SK-N-SH treated with all-trans-retinoic acid at 6 μM for 48 hours (cell line): ENCODE measurements at regions not wholly inside any gene's neighbourhood (a gene's known extent, or its start where the extent isn't known, plus 50 kb on each side); places are given as distances from the start of the nearest gene placed in this dataset.

Experiments
- ATAC-seq: fragments of 200-7000 bp; cut with Tn5 transposase; 3 replicates; pipeline ENCODE4 v1.9.1; 2020; ENCODE audit warnings: mild to moderate bottlenecking, moderate library complexity
- CSDC2 ChIP-seq: fragments of 250-450 bp; sonication (Bioruptor Pico); IDR thresholded peaks from 2 replicates; pipeline ENCODE4 v1.5.0; 2020; ENCODE audit warnings: mild to moderate bottlenecking, moderate library complexity
- CSRNP3 ChIP-seq: fragments of 250-450 bp; sonication (Bioruptor Pico); IDR thresholded peaks from 2 replicates; pipeline ENCODE4 v1.5.1; 2021; ENCODE audit warnings: mild to moderate bottlenecking, moderate library complexity
- GLIS3 ChIP-seq: fragments of 250-450 bp; sonication (Bioruptor Pico); IDR thresholded peaks from 2 replicates; pipeline ENCODE4 v1.5.0; 2020; ENCODE audit warnings: mild to moderate bottlenecking, moderate library complexity
- ISL1 ChIP-seq: fragments of 250-450 bp; sonication (Bioruptor Pico); IDR thresholded peaks from 2 replicates; pipeline ENCODE4 v2.1.2; 2022; ENCODE audit warnings: mild to moderate bottlenecking, moderate library complexity
- POU6F1 ChIP-seq: fragments of 250-450 bp; sonication (Bioruptor Pico); IDR thresholded peaks from 2 replicates; pipeline ENCODE4 v1.8.0; 2021; ENCODE audit warnings: low read depth, mild to moderate bottlenecking, moderate library complexity, borderline replicate concordance
- TOX ChIP-seq: fragments of 250-450 bp; sonication (Bioruptor Pico); IDR thresholded peaks from 2 replicates; pipeline ENCODE4 v1.8.0; 2021; ENCODE audit warnings: mild to moderate bottlenecking, moderate library complexity, borderline replicate concordance
- TSHZ2 ChIP-seq: fragments of 250-450 bp; sonication (Bioruptor Pico); IDR thresholded peaks from 2 replicates; pipeline ENCODE4 v1.5.0; 2020; ENCODE audit warnings: mild to moderate bottlenecking, moderate library complexity
- ZC3H10 ChIP-seq: fragments of 250-450 bp; sonication (Bioruptor Pico); IDR thresholded peaks from 2 replicates; pipeline ENCODE4 v1.5.1; 2021; ENCODE audit warnings: mild to moderate bottlenecking, moderate library complexity
- ZFP30 ChIP-seq: fragments of 450-650 bp; formaldehyde crosslinking; IDR thresholded peaks from 2 replicates; pipeline ENCODE4 v1.5.0; 2022; ENCODE audit warnings: mild to moderate bottlenecking, moderate library complexity
- ZNF565 ChIP-seq: fragments of 450-650 bp; formaldehyde crosslinking; conservative IDR thresholded peaks from 2 replicates; pipeline ENCODE4 v1.5.0; 2020; ENCODE audit warnings: low read depth, mild to moderate bottlenecking, moderate library complexity
- ZNF70 ChIP-seq: fragments of 450-650 bp; formaldehyde crosslinking; IDR thresholded peaks from 2 replicates; pipeline ENCODE4 v1.5.0; 2020; ENCODE audit warnings: mild to moderate bottlenecking, moderate library complexity
- ZNF8 ChIP-seq: fragments of 450-650 bp; formaldehyde crosslinking; IDR thresholded peaks from 2 replicates; pipeline ENCODE4 v1.5.0; 2020; ENCODE audit warnings: mild to moderate bottlenecking, moderate library complexity
- TF ChIP-seq, protein P1 (sequence below): fragments of 250-450 bp; sonication (Bioruptor Pico); IDR thresholded peaks from 2 replicates; pipeline ENCODE4 v1.8.0; 2020; ENCODE audit warnings: mild to moderate bottlenecking, moderate library complexity, borderline replicate concordance
- TF ChIP-seq, protein P2 (sequence below): fragments of 250-450 bp; sonication (Bioruptor Pico); IDR thresholded peaks from 2 replicates; pipeline ENCODE4 v1.5.1; 2020; ENCODE audit warnings: low read depth, mild to moderate bottlenecking, moderate library complexity

DNA sequence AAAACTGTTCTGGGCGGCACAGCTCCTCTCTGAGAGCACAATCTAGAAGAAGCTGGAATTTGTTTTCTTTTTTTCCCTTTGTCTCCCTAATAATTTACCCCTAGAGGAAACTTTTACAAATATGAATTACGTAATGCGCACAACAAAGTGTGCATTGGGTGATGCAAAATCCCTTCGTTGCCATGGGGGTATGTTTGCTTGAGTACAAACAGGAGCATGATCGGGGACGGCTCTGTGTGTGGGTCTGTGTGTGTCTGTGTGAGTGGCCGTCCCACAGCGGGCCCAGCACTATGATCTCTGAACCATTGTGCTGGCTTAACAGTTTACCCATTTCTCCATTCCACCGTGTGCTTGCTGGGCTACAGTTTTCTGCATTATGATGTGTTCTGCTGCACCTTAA lies 278.2 kb downstream of the CDC5L start (continued):
- TF ChIP-seq ZC3H10 (CRISPR knock-in tag), result no peak
- no peak for TF ChIP-seq TOX (CRISPR knock-in tag)
- no peak for TF ChIP-seq ZNF565 (CRISPR knock-in tag)
- TF ChIP-seq, all 23 proteins: peak for 0

- no peak for ATAC-seq
Measured at GRCh38 chr6:44666324-44666723, 278.8 kb downstream of the CDC5L start.

GRCh38 chr6:44667226-44667625 lies 279.7 kb downstream of the CDC5L start:
- TF ChIP-seq, protein P1, sequence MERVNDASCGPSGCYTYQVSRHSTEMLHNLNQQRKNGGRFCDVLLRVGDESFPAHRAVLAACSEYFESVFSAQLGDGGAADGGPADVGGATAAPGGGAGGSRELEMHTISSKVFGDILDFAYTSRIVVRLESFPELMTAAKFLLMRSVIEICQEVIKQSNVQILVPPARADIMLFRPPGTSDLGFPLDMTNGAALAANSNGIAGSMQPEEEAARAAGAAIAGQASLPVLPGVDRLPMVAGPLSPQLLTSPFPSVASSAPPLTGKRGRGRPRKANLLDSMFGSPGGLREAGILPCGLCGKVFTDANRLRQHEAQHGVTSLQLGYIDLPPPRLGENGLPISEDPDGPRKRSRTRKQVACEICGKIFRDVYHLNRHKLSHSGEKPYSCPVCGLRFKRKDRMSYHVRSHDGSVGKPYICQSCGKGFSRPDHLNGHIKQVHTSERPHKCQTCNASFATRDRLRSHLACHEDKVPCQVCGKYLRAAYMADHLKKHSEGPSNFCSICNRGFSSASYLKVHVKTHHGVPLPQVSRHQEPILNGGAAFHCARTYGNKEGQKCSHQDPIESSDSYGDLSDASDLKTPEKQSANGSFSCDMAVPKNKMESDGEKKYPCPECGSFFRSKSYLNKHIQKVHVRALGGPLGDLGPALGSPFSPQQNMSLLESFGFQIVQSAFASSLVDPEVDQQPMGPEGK (CRISPR knock-in tag), result peak; percentile 77; the same call in 1 of the 2 replicates
- TF ChIP-seq ZNF8 (CRISPR knock-in tag) (no peak), TOX (CRISPR knock-in tag) (peak; percentile 42; the same call in 1 of the 2 replicates), ISL1 (CRISPR knock-in tag) (peak; percentile 94), GLIS3 (CRISPR knock-in tag) (0 out of 2 replicates have a peak, but pooled peaks have one; percentile 69), TSHZ2 (CRISPR knock-in tag) (no peak), ZNF565 (CRISPR knock-in tag) (no peak)
- TF ChIP-seq, protein P2, sequence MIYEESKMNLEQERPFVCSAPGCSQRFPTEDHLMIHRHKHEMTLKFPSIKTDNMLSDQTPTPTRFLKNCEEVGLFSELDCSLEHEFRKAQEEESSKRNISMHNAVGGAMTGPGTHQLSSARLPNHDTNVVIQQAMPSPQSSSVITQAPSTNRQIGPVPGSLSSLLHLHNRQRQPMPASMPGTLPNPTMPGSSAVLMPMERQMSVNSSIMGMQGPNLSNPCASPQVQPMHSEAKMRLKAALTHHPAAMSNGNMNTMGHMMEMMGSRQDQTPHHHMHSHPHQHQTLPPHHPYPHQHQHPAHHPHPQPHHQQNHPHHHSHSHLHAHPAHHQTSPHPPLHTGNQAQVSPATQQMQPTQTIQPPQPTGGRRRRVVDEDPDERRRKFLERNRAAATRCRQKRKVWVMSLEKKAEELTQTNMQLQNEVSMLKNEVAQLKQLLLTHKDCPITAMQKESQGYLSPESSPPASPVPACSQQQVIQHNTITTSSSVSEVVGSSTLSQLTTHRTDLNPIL (CRISPR knock-in tag), result peak; percentile 54
- ATAC-seq, result peak; percentile 82

More at GRCh38 chr6:44666324-44666723, 278.8 kb downstream of the CDC5L start:
- TF ChIP-seq ZNF70, result no peak

GRCh38 chr6:44667668-44668390 lies 280.3 kb downstream of the CDC5L start:
- TF ChIP-seq ZFP30 (CRISPR knock-in tag), result no peak
- 0 out of 2 replicates have a peak, but pooled peaks have one; percentile 56 for TF ChIP-seq CSDC2 (CRISPR knock-in tag)
- TF ChIP-seq, all 23 proteins: peak for 1
- peak; percentile 18 for ATAC-seq

DNA sequence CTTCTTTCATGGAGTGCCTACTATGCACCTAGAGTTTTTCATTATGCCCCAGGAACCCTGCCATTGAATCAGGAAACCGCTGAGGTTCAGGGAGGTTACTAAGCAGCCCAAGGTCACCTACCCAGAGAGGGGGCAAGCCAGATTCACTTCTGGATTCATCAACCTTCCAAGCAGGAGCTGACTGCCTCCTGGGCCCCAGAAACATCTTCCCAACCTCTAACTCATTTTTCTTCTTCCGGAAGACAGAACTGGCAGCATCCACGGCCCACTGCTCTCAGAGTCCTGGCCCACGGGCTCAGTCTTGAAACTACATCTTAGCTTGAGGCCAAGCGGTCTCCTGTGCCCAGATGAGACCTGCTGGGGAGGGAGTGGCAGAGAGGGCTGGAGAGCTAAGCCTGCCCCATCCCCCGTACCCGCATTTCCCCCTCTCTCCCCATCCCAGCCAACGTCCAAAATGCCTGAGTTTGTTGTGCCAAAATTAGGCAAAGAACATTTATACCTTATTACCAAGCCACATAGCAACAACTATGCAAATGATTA lies 281.0 kb downstream of the CDC5L start:
- ATAC-seq, result no peak
- TF ChIP-seq CSDC2 (CRISPR knock-in tag) (no peak), CSRNP3 (CRISPR knock-in tag) (no peak), ZNF70 (no peak)

GRCh38 chr6:44668976-44669934 lies 281.7 kb downstream of the CDC5L start:
- no peak for ATAC-seq
- TF ChIP-seq POU6F1 (CRISPR knock-in tag), result no peak
- TF ChIP-seq ZNF565 (CRISPR knock-in tag), result no peak
